Heart left ventricle (tissue), 16 donors: ENCODE measurements at regions not wholly inside any gene's neighbourhood (a gene's known extent, or its start where the extent isn't known, plus 50 kb on each side); places are given as distances from the start of the nearest gene placed in this dataset.

Experiments used
- ATAC-seq, 4 donors: fragments of 200-7000 bp; cut with Tn5 transposase; one replicate each; pipeline ENCODE4 v1.9.1; 2020 to 2022; ENCODE audit warnings: moderate library complexity in 4 of 4, mild to moderate bottlenecking in 3 of 4, moderate number of reproducible peaks in 1 of 4
- DNase-seq, 5 donors: peaks; one replicate each; pipeline ENCODE4 v3.0.0-alpha.2; 2020
- H3K27ac ChIP-seq, 12 donors: fragments of 200-600 bp; sonication (generic) in 4 of 12; one replicate each; pipeline versions ENCODE4 v1.5.0 to v1.8.0; 2016 to 2022; ENCODE audit warnings: mild to moderate bottlenecking in 2 of 12
- H3K27me3 ChIP-seq, 9 donors: fragments of 200-600 bp; sonication (generic) in 2 of 9; one replicate each; pipeline versions ENCODE4 v1.5.1 to v1.8.0; 2016 to 2022; ENCODE audit warnings: mild to moderate bottlenecking in 3 of 9
- H3K36me3 ChIP-seq, 9 donors: fragments of 200-600 bp; sonication (generic) in 2 of 9; one replicate each; pipeline versions ENCODE4 v1.5.0 to v1.8.0; 2018 to 2022; ENCODE audit warnings: mild to moderate bottlenecking in 2 of 9
- H3K4me1 ChIP-seq, 12 donors: fragments of 200-600 bp; sonication (generic) in 4 of 12; one replicate each; pipeline versions ENCODE4 v1.5.0 to v1.8.0; 2016 to 2022; ENCODE audit warnings: mild to moderate bottlenecking in 3 of 12
- H3K4me3 ChIP-seq, 12 donors: fragments of 200-600 bp; sonication (generic) in 4 of 12; one replicate each; pipeline versions ENCODE4 v1.5.0 to v1.8.0; 2017 to 2022; ENCODE audit warnings: mild to moderate bottlenecking in 9 of 12, moderate library complexity in 4 of 12
- H3K9me3 ChIP-seq, 12 donors: fragments of 200-600 bp; sonication (generic) in 4 of 12; one replicate each; pipeline versions ENCODE4 v1.5.0 to v1.8.0; 2016 to 2022; ENCODE audit warnings: mild to moderate bottlenecking in 1 of 12
- POLR2A ChIP-seq, 2 donors: fragments of 450-650 bp; IDR thresholded peaks; one replicate each; pipeline ENCODE4 v1.6.1; 2017; ENCODE audit warnings: antibody characterized with exemption in 2 of 2, mild to moderate bottlenecking in 2 of 2, moderate library complexity in 2 of 2
- WGBS, 4 donors: extraction: QIAGEN DNeasy Blood & Tissue Kit in 2 of 4; methylation state at CpG; one replicate each; pipeline versions ENCODE4 v1.1.5 to v1.1.7; 2013 to 2018; 5-methylcytosine and 5-hydroxymethylcytosine counted together
- intact Hi-C, 10 donors: fragments of 100-400 bp; cut with DNase I; formaldehyde crosslinking; loops; one replicate each; pipeline versions ENCODE4 v1.11.1 to v1.14.2; 2022
- TF ChIP-seq, protein P1 (sequence below), 12 donors: fragments of 200-600 bp; sonication (generic) in 4 of 12; IDR thresholded peaks; one replicate each; pipeline versions ENCODE4 v1.5.0 to v1.8.0; 2018 to 2022; ENCODE audit warnings: antibody characterized with exemption in 12 of 12, mild to moderate bottlenecking in 5 of 12
- donor health status: ischemic (EF 13 %, LVEDD 7.1; RV severe dilation, severe dysfunction).
- donor health status: healthy with polysubstance abuse.
- donor health status: DM: no; HTN: yes; CAD: no.
- donor health status: DM: no; HTN: no; CAD: no.
- donor health status: ischemic (EF 25% LVEDD 6.9; RV normal size, moderate dysfunction).
- donor health status: ischemic (EF 25% LVEDD 5.7; RV mildly dilated, moderate dysfunction).
- donor health status: healthy.
- donor health status: DM: yes; HTN: yes; CAD: no.
- donor health status: ischemic (EF 35%, LVEDD 5.7; RV mildly dilated, moderate dysfunction).
- donor health status: nonischemic (EF 11% LVEDD 7.7; RV severe dilation, severe dysfunction).
- donor health status: DM: yes; HTN: yes; CAD: no.
- donor health status: PGD.
- donor health status: ischemic (EF 29% LVEDD 5.4; RV normal size, mild dysfunction).
- donor health status: nonischemic (EF 23%, LVEDD 6.1; RV moderate dilation, normal function).

GRCh38 chr5:33043343-33043997 lies 332.3 kb downstream of the NPR3 start:
- WGBS, 4 donors = 57 to 88% (median 85%) methylated on average over 1 of the region's 1 CpG
- H3K36me3 ChIP-seq = no peaks in the 10 kb centered on the region
- DNase-seq (no peak), ATAC-seq (no peak)
- H3K27ac ChIP-seq = no peak overlapping the region
- H3K9me3 ChIP-seq = peaks cover 0 to 26% (median 12%) of the 10 kb centered on the region in 12 donors
- TF ChIP-seq, protein P1, sequence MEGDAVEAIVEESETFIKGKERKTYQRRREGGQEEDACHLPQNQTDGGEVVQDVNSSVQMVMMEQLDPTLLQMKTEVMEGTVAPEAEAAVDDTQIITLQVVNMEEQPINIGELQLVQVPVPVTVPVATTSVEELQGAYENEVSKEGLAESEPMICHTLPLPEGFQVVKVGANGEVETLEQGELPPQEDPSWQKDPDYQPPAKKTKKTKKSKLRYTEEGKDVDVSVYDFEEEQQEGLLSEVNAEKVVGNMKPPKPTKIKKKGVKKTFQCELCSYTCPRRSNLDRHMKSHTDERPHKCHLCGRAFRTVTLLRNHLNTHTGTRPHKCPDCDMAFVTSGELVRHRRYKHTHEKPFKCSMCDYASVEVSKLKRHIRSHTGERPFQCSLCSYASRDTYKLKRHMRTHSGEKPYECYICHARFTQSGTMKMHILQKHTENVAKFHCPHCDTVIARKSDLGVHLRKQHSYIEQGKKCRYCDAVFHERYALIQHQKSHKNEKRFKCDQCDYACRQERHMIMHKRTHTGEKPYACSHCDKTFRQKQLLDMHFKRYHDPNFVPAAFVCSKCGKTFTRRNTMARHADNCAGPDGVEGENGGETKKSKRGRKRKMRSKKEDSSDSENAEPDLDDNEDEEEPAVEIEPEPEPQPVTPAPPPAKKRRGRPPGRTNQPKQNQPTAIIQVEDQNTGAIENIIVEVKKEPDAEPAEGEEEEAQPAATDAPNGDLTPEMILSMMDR (IDR thresholded peaks at IDR 0.05) = no peak
- no peak for TF ChIP-seq POLR2A (IDR thresholded peaks at IDR 0.05)
- H3K27me3 ChIP-seq = no peaks in the 10 kb centered on the region
- no peaks in the 10 kb centered on the region for H3K4me1 ChIP-seq
- intact Hi-C loops = no loop called here
- no peak overlapping the region for H3K4me3 ChIP-seq

DNA sequence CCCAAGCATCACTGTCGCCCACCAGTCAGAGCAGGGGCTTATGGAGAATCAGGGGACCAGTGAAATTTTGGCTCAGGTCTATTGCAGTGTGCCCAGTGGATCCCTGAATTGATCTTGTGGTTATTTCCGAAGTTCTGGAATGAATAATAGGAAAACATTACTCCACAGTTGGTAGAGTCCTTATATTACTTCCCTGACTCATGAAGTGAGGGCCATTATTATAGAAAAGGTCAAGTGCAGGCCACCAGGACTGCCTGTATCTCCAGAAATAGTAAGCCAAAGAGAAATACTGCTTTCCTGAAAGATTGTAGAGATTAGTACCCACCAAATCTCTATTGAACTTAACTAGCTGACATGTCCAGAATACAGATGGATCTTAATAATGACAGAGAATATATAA lies 335.0 kb downstream of the NPR3 start:
- intact Hi-C loops = no loop called here
- Histone ChIP-seq H3K9me3 (peaks cover 0 to 18% (median 4%) of the 10 kb centered on the region in 12 donors), H3K4me3 (no peak overlapping the region), H3K27me3 (no peaks in the 10 kb centered on the region), H3K27ac (no peak overlapping the region), H3K36me3 (no peaks in the 10 kb centered on the region), H3K4me1 (no peaks in the 10 kb centered on the region)
- ATAC-seq = no peak
- no peak for DNase-seq
- TF ChIP-seq POLR2A (IDR thresholded peaks at IDR 0.05) = no peak
- TF ChIP-seq, protein P1 (IDR thresholded peaks at IDR 0.05) = no peak
- WGBS, 4 donors = 50 to 71% (median 65%) methylated on average over 1 to 2 of the region's 2 CpGs

GRCh38 chr5:33048315-33048714 lies 337.2 kb downstream of the NPR3 start:
- TF ChIP-seq, protein P1 (IDR thresholded peaks at IDR 0.05) = no peak
- no peak for TF ChIP-seq POLR2A (IDR thresholded peaks at IDR 0.05)
- intact Hi-C loops = no loop called here

DNA sequence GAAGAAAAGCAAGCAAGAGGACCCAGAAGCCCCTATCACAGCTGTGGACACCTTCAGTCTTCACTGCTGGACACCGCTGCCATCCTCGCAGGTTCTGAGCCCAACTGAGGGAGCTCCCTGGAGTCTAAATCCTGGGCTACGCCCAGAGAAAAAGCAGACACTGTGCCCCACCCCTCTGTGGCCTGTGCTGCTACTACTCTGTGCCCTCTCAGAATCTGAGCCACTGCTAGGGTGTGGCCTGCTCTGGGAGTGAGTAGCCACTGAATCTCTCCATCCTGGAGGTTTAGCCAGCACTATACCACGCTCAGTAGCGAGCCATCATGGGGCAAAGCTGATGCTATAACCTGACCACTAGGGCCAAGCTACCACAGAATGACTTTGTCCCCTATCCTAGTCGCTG lies 338.2 kb downstream of the NPR3 start:
- ATAC-seq = peak in 1 of 4 donors; percentile 50
- H3K4me1 ChIP-seq = no peaks in the 10 kb centered on the region
- no peak overlapping the region for H3K27ac ChIP-seq
- 88 to 97% (median 89%) methylated on average over 4 to 6 of the region's 6 CpGs for WGBS, 4 donors
- no peak for DNase-seq
- H3K4me3 ChIP-seq = no peak overlapping the region
- TF ChIP-seq, protein P1 (IDR thresholded peaks at IDR 0.05) = no peak
- no peak for TF ChIP-seq POLR2A (IDR thresholded peaks at IDR 0.05)
- peaks cover 0 to 21% (median 4%) of the 10 kb centered on the region in 12 donors for H3K9me3 ChIP-seq
- no peaks in the 10 kb centered on the region for H3K36me3 ChIP-seq
- intact Hi-C loops = no loop called here
- no peaks in the 10 kb centered on the region for H3K27me3 ChIP-seq

More at GRCh38 chr5:33048315-33048714, 337.2 kb downstream of the NPR3 start:
- Histone ChIP-seq H3K4me1 (no peaks in the 10 kb centered on the region), H3K36me3 (no peaks in the 10 kb centered on the region), H3K4me3 (no peak overlapping the region), H3K27ac (no peak overlapping the region), H3K27me3 (no peaks in the 10 kb centered on the region), H3K9me3 (peaks cover 0 to 16% (median 0%) of the 10 kb centered on the region in 12 donors)
- ATAC-seq = no peak
- WGBS, 4 donors = 66 to 80% (median 69%) methylated on average over 3 of the region's 3 CpGs
- DNase-seq = no peak
